HEK293 (cell line): ENCODE measurements at regions not wholly inside any gene's neighbourhood (a gene's known extent, or its start where the extent isn't known, plus 50 kb on each side); places are given as distances from the start of the nearest gene placed in this dataset.

Experiments
- CTCF ChIA-PET: fragments of 350-600 bp; formaldehyde crosslinking; extraction: SDS; loops from one replicate; lab custom pipeline; 2021; ENCODE audit warnings: antibody characterized with exemption; lab: Yijun Ruan, JAX
- POLR2A ChIA-PET: fragments of 300-600 bp; formaldehyde crosslinking; extraction: SDS; loops from one replicate; lab custom pipeline; 2020; ENCODE audit warnings: antibody characterized with exemption, inconsistent platforms; lab: Yijun Ruan, JAX
- H3K27ac ChIP-seq: fragments of 200-500 bp; sonication (Bioruptor generic); 2 replicates; pipeline ENCODE4 v1.5.1; 2014; ENCODE audit warnings: low read depth, low read length, control low read depth, inconsistent platforms; ENCODE audit errors: extremely low read depth
- H3K36me3 ChIP-seq, 2 experiments: fragments of 200-500 bp in 1 of 2; sonication (Bioruptor generic) in 1 of 2; 1 replicate in 1 of 2; 2 replicates in 1 of 2; pipeline ENCODE4 v1.5.1; 2014 to 2017; ENCODE audit warnings: inconsistent platforms in 2 of 2, low read length in 2 of 2; ENCODE audit not compliant: control insufficient read depth in 2 of 2, insufficient read depth in 1 of 2
- H3K4me1 ChIP-seq: fragments of 200-500 bp; sonication (Bioruptor generic); 2 replicates; pipeline ENCODE4 v1.5.1; 2014; ENCODE audit warnings: mild to moderate bottlenecking, low read length, inconsistent platforms; ENCODE audit not compliant: control insufficient read depth, insufficient read depth
- H3K4me3 ChIP-seq: 2 replicates; pipeline ENCODE4 v1.5.1; 2011; ENCODE audit warnings: low read depth, mild to moderate bottlenecking, control low read depth, low read length, moderate library complexity
- H3K9me3 ChIP-seq: fragments of 200-500 bp; sonication (Bioruptor generic); 2 replicates; pipeline ENCODE4 v1.5.1; 2014; ENCODE audit warnings: low read depth, low read length, inconsistent platforms; ENCODE audit not compliant: control insufficient read depth, insufficient read depth
- KLF1 ChIP-seq: fragments of 450-650 bp; formaldehyde crosslinking; IDR thresholded peaks from 2 replicates; pipeline ENCODE4 v1.5.1; 2016; ENCODE audit warnings: missing biosample characterization, missing genetic modification characterization
- OVOL3 ChIP-seq: fragments of 450-650 bp; formaldehyde crosslinking; IDR thresholded peaks from 2 replicates; pipeline ENCODE4 v1.5.1; 2016; ENCODE audit warnings: missing biosample characterization, missing genetic modification characterization
- SALL2 ChIP-seq: fragments of 450-650 bp; formaldehyde crosslinking; IDR thresholded peaks from 2 replicates; pipeline ENCODE4 v1.5.0; 2017; ENCODE audit warnings: missing biosample characterization, mild to moderate bottlenecking, missing genetic modification characterization, borderline replicate concordance
- YY2 ChIP-seq: fragments of 450-650 bp; formaldehyde crosslinking; IDR thresholded peaks from 2 replicates; pipeline ENCODE4 v1.5.1; 2016; ENCODE audit warnings: missing biosample characterization, missing genetic modification characterization
- ZIC2 ChIP-seq: fragments of 450-650 bp; formaldehyde crosslinking; IDR thresholded peaks from 2 replicates; pipeline ENCODE4 v1.5.1; 2016; ENCODE audit warnings: missing biosample characterization, missing genetic modification characterization
- ZNF114 ChIP-seq: fragments of 450-650 bp; formaldehyde crosslinking; IDR thresholded peaks from 2 replicates; pipeline ENCODE4 v1.5.0; 2017; ENCODE audit warnings: missing biosample characterization, missing genetic modification characterization
- ZNF175 ChIP-seq: fragments of 450-650 bp; formaldehyde crosslinking; IDR thresholded peaks from 2 replicates; pipeline ENCODE4 v1.5.1; 2016; ENCODE audit warnings: missing biosample characterization, missing genetic modification characterization
- ZNF202 ChIP-seq: fragments of 450-650 bp; formaldehyde crosslinking; IDR thresholded peaks from 2 replicates; pipeline ENCODE4 v1.5.1; 2016; ENCODE audit warnings: missing biosample characterization, missing genetic modification characterization, borderline replicate concordance
- ZNF223 ChIP-seq: fragments of 450-650 bp; formaldehyde crosslinking; IDR thresholded peaks from 2 replicates; pipeline ENCODE4 v1.5.1; 2016; ENCODE audit warnings: missing biosample characterization, missing genetic modification characterization
- ZNF341 ChIP-seq: fragments of 450-650 bp; formaldehyde crosslinking; IDR thresholded peaks from 2 replicates; pipeline ENCODE4; 2016; ENCODE audit warnings: low read depth, missing biosample characterization, missing genetic modification characterization
- ZNF366 ChIP-seq: fragments of 450-650 bp; formaldehyde crosslinking; conservative IDR thresholded peaks from 2 replicates; pipeline ENCODE4 v1.5.1; 2016; ENCODE audit warnings: missing biosample characterization, missing genetic modification characterization
- ZNF514 ChIP-seq: fragments of 450-650 bp; formaldehyde crosslinking; IDR thresholded peaks from 2 replicates; pipeline ENCODE4 v1.5.1; 2016; ENCODE audit warnings: missing biosample characterization, missing genetic modification characterization
- ZNF548 ChIP-seq: fragments of 450-650 bp; formaldehyde crosslinking; IDR thresholded peaks from 2 replicates; pipeline ENCODE4 v1.5.1; 2016; ENCODE audit warnings: missing biosample characterization, missing genetic modification characterization
- ZNF555 ChIP-seq: fragments of 450-650 bp; formaldehyde crosslinking; conservative IDR thresholded peaks from 2 replicates; pipeline ENCODE4 v1.5.1; 2017; ENCODE audit warnings: missing biosample characterization, mild to moderate bottlenecking, missing genetic modification characterization, inconsistent platforms
- ZNF624 ChIP-seq: fragments of 450-650 bp; formaldehyde crosslinking; IDR thresholded peaks from 2 replicates; pipeline ENCODE4 v1.5.1; 2017; ENCODE audit warnings: missing biosample characterization, missing genetic modification characterization
- ZNF626 ChIP-seq: fragments of 450-650 bp; sonication (Bioruptor Pico); formaldehyde crosslinking; IDR thresholded peaks from 2 replicates; pipeline ENCODE4 v1.5.1; 2018; ENCODE audit warnings: missing biosample characterization, missing genetic modification characterization, inconsistent platforms
- ZNF629 ChIP-seq: fragments of 450-650 bp; formaldehyde crosslinking; IDR thresholded peaks from 2 replicates; pipeline ENCODE4 v1.5.1; 2017; ENCODE audit warnings: missing biosample characterization, missing genetic modification characterization
- ZNF747 ChIP-seq: fragments of 450-650 bp; formaldehyde crosslinking; IDR thresholded peaks from 2 replicates; pipeline ENCODE4 v1.5.1; 2016; ENCODE audit warnings: missing biosample characterization, missing genetic modification characterization
- ZNF791 ChIP-seq: fragments of 450-650 bp; formaldehyde crosslinking; IDR thresholded peaks from 2 replicates; pipeline ENCODE4 v1.5.1; 2016; ENCODE audit warnings: missing biosample characterization, missing genetic modification characterization
- ZNF830 ChIP-seq: fragments of 450-650 bp; IDR thresholded peaks from 2 replicates; pipeline ENCODE4 v1.5.0; 2018; ENCODE audit warnings: missing biosample characterization, missing genetic modification characterization, low read depth, mild to moderate bottlenecking, moderate library complexity
- ZNF837 ChIP-seq: fragments of 450-650 bp; formaldehyde crosslinking; IDR thresholded peaks from 2 replicates; pipeline ENCODE4 v1.5.1; 2016; ENCODE audit warnings: missing biosample characterization, missing genetic modification characterization
- TF ChIP-seq, protein P1 (sequence below): fragments of 450-650 bp; formaldehyde crosslinking; IDR thresholded peaks from 2 replicates; pipeline ENCODE4 v1.5.1; 2016; ENCODE audit warnings: missing biosample characterization, missing genetic modification characterization
- TF ChIP-seq, protein P2 (sequence below): fragments of 450-650 bp; formaldehyde crosslinking; IDR thresholded peaks from 2 replicates; pipeline ENCODE4 v1.5.1; 2016; ENCODE audit warnings: missing biosample characterization, missing genetic modification characterization
- TF ChIP-seq, protein P3 (sequence below): fragments of 450-650 bp; formaldehyde crosslinking; IDR thresholded peaks from 2 replicates; pipeline ENCODE4 v1.5.1; 2016; ENCODE audit warnings: missing biosample characterization, missing genetic modification characterization
- TF ChIP-seq, protein P4 (sequence below): fragments of 450-650 bp; formaldehyde crosslinking; IDR thresholded peaks from 2 replicates; pipeline ENCODE4 v1.5.1; 2016; ENCODE audit warnings: missing biosample characterization, missing genetic modification characterization
- TF ChIP-seq, protein P5 (sequence below): fragments of 450-650 bp; formaldehyde crosslinking; IDR thresholded peaks from 2 replicates; pipeline ENCODE4 v1.5.1; 2016; ENCODE audit warnings: missing biosample characterization, missing genetic modification characterization
- TF ChIP-seq, protein P6 (sequence below): fragments of 450-650 bp; formaldehyde crosslinking; IDR thresholded peaks from 2 replicates; pipeline ENCODE4 v1.5.1; 2016; ENCODE audit warnings: missing biosample characterization, missing genetic modification characterization, borderline replicate concordance
- TF ChIP-seq, protein P7 (sequence below): fragments of 450-650 bp; formaldehyde crosslinking; IDR thresholded peaks from 2 replicates; pipeline ENCODE4 v1.5.1; 2016; ENCODE audit warnings: missing biosample characterization, missing genetic modification characterization

DNA sequence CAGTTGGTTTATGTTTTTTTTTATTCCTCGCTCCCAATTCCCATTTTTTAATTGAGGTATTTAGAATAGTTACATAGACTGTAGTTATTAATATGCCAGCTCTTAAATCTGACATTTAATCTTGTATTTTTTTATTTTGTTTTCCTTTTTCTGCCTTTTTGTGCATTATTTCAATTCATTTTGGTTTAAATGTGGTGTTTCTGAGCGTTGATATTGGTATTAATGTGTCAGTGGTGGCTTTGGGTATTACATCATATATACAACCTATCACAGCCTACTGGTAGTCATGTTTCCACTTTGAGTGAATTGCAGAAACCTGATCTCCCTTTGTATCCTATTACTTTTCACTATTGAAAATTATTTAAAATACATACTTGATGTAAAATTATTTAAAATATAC lies 1027.3 kb downstream of the KCNT2 start:
- no peak overlapping the region for H3K27ac ChIP-seq
- H3K9me3 ChIP-seq = no peaks in the 10 kb centered on the region
- H3K36me3 ChIP-seq = no peaks in the 10 kb centered on the region
- H3K4me1 ChIP-seq = no peaks in the 10 kb centered on the region
- POLR2A ChIA-PET = no interaction called here
- CTCF ChIA-PET = interaction anchor here (0.7 kb wide), 1 partner anchor 1102 kb away, joined by 4 read pairs; no protein-coding TSS in a partner anchor
- no peak overlapping the region for H3K4me3 ChIP-seq
- no peak for TF ChIP-seq ZNF514 (tag by site-specific recombination)
- no peak for TF ChIP-seq SALL2 (tag by site-specific recombination)
- TF ChIP-seq ZNF114 (tag by site-specific recombination) = no peak
- TF ChIP-seq, protein P1, sequence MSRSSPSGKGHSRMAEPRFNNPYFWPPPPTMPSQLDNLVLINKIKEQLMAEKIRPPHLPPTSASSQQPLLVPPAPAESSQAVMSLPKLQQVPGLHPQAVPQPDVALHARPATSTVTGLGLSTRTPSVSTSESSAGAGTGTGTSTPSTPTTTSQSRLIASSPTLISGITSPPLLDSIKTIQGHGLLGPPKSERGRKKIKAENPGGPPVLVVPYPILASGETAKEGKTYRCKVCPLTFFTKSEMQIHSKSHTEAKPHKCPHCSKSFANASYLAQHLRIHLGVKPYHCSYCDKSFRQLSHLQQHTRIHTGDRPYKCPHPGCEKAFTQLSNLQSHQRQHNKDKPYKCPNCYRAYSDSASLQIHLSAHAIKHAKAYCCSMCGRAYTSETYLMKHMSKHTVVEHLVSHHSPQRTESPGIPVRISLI (tag by site-specific recombination) = no peak
- TF ChIP-seq ZNF830 (tag by site-specific recombination) = no peak
- TF ChIP-seq ZNF341 = no peak
- TF ChIP-seq ZNF624 (tag by site-specific recombination) = no peak
- no peak for TF ChIP-seq ZIC2 (tag by site-specific recombination)
- TF ChIP-seq ZNF366 = no peak
- no peak for TF ChIP-seq ZNF837 (tag by site-specific recombination)
- no peak for TF ChIP-seq ZNF626 (tag by site-specific recombination)
- TF ChIP-seq ZNF548 = no peak
- no peak for TF ChIP-seq ZNF202
- no peak for TF ChIP-seq ZNF629 (tag by site-specific recombination)
- no peak for TF ChIP-seq YY2

DNA sequence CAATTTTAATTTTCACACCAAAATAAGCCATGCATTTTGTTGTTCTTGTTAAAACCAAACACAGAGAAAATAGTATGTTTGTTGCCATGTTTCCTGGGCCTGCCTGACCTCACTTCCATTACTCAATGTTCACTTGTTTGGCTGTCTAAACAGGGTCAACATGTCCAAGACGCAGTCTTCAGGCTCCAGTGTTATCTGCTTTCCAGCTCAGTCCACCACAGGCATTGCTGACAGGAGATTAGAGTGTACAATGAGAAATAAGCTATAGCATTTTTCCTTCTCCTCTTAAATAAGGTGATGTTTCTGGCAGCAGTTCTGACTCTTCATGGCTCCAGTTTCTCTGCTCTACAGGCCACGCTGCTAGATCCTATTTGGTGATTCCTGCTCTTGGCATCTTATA lies 1030.5 kb downstream of the KCNT2 start:
- Histone ChIP-seq H3K9me3 (no peaks in the 10 kb centered on the region), H3K4me3 (no peak overlapping the region), H3K27ac (no peak overlapping the region), H3K36me3 (no peaks in the 10 kb centered on the region), H3K4me1 (no peaks in the 10 kb centered on the region)
- ChIA-PET CTCF (no interaction called here), POLR2A (no interaction called here)
- TF ChIP-seq KLF1 (tag by site-specific recombination) = no peak
- TF ChIP-seq ZNF747 (tag by site-specific recombination) = no peak
- TF ChIP-seq, protein P2, sequence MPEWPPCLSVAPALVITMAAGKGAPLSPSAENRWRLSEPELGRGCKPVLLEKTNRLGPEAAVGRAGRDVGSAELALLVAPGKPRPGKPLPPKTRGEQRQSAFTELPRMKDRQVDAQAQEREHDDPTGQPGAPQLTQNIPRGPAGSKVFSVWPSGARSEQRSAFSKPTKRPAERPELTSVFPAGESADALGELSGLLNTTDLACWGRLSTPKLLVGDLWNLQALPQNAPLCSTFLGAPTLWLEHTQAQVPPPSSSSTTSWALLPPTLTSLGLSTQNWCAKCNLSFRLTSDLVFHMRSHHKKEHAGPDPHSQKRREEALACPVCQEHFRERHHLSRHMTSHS (tag by site-specific recombination) = no peak
- TF ChIP-seq, protein P3, sequence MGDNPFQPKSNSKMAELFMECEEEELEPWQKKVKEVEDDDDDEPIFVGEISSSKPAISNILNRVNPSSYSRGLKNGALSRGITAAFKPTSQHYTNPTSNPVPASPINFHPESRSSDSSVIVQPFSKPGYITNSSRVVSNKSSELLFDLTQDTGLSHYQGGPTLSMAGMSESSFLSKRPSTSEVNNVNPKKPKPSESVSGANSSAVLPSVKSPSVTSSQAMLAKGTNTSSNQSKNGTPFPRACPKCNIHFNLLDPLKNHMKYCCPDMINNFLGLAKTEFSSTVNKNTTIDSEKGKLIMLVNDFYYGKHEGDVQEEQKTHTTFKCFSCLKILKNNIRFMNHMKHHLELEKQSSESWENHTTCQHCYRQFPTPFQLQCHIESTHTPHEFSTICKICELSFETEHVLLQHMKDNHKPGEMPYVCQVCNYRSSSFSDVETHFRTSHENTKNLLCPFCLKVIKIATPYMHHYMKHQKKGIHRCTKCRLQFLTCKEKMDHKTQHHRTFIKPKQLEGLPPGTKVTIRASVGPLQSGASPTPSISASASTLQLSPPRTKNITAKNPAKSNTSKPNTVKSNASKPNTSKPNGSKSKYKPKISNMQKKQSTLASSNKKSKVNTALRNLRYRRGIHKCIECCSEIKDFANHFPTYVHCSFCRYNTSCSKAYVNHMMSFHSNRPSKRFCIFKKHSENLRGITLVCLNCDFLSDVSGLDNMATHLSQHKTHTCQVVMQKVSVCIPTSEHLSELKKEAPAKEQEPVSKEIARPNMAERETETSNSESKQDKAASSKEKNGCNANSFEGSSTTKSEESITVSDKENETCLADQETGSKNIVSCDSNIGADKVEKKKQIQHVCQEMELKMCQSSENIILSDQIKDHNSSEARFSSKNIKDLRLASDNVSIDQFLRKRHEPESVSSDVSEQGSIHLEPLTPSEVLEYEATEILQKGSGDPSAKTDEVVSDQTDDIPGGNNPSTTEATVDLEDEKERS (tag by site-specific recombination) = no peak
- TF ChIP-seq ZNF791 (tag by site-specific recombination) = no peak
- no peak for TF ChIP-seq ZNF114 (tag by site-specific recombination)
- no peak for TF ChIP-seq OVOL3 (tag by site-specific recombination)
- TF ChIP-seq, protein P4, sequence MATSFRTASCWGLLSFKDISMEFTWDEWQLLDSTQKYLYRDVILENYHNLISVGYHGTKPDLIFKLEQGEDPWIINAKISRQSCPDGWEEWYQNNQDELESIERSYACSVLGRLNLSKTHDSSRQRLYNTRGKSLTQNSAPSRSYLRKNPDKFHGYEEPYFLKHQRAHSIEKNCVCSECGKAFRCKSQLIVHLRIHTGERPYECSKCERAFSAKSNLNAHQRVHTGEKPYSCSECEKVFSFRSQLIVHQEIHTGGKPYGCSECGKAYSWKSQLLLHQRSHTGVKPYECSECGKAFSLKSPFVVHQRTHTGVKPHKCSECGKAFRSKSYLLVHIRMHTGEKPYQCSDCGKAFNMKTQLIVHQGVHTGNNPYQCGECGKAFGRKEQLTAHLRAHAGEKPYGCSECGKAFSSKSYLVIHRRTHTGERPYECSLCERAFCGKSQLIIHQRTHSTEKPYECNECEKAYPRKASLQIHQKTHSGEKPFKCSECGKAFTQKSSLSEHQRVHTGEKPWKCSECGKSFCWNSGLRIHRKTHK (tag by site-specific recombination) = no peak
- no peak for TF ChIP-seq ZNF175 (tag by site-specific recombination)
- no peak for TF ChIP-seq ZNF223 (tag by site-specific recombination)
- TF ChIP-seq, protein P5, sequence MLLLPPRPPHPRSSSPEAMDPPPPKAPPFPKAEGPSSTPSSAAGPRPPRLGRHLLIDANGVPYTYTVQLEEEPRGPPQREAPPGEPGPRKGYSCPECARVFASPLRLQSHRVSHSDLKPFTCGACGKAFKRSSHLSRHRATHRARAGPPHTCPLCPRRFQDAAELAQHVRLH (tag by site-specific recombination) = no peak
- TF ChIP-seq, protein P6, sequence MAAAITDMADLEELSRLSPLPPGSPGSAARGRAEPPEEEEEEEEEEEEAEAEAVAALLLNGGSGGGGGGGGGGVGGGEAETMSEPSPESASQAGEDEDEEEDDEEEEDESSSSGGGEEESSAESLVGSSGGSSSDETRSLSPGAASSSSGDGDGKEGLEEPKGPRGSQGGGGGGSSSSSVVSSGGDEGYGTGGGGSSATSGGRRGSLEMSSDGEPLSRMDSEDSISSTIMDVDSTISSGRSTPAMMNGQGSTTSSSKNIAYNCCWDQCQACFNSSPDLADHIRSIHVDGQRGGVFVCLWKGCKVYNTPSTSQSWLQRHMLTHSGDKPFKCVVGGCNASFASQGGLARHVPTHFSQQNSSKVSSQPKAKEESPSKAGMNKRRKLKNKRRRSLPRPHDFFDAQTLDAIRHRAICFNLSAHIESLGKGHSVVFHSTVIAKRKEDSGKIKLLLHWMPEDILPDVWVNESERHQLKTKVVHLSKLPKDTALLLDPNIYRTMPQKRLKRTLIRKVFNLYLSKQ (tag by site-specific recombination) = no peak
- TF ChIP-seq, protein P7, sequence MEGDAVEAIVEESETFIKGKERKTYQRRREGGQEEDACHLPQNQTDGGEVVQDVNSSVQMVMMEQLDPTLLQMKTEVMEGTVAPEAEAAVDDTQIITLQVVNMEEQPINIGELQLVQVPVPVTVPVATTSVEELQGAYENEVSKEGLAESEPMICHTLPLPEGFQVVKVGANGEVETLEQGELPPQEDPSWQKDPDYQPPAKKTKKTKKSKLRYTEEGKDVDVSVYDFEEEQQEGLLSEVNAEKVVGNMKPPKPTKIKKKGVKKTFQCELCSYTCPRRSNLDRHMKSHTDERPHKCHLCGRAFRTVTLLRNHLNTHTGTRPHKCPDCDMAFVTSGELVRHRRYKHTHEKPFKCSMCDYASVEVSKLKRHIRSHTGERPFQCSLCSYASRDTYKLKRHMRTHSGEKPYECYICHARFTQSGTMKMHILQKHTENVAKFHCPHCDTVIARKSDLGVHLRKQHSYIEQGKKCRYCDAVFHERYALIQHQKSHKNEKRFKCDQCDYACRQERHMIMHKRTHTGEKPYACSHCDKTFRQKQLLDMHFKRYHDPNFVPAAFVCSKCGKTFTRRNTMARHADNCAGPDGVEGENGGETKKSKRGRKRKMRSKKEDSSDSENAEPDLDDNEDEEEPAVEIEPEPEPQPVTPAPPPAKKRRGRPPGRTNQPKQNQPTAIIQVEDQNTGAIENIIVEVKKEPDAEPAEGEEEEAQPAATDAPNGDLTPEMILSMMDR (tag by site-specific recombination) = no peak
- TF ChIP-seq ZNF555 (tag by site-specific recombination) = no peak
